PC-3 (cell line): ENCODE measurements at regions not wholly inside any gene's neighbourhood (a gene's known extent, or its start where the extent isn't known, plus 50 kb on each side); places are given as distances from the start of the nearest gene placed in this dataset.

Experiments
- ATAC-seq: fragments of 200-7000 bp; cut with Tn5 transposase; 2 replicates; pipeline ENCODE4 v1.9.1; 2020; ENCODE audit warnings: mild to moderate bottlenecking, moderate library complexity
- BruUV-seq: library from RNA; stranded (reverse); fragments of 400-500 nt; replicated peaks from 2 replicates; lab custom pipeline; 2021; lab: Mats Ljungman, UMichigan
- CTCF ChIA-PET: fragments of 300-600 bp; sonication (Branson Sonifier 250); formaldehyde crosslinking; loops from one replicate; lab custom pipeline; 2022; ENCODE audit warnings: antibody characterized with exemption; lab: Charles Lee
- POLR2A ChIA-PET: fragments of 300-600 bp; sonication (Branson Sonifier 250); formaldehyde crosslinking; loops from one replicate; lab custom pipeline; 2022; ENCODE audit warnings: antibody characterized with exemption; ENCODE audit not compliant: unreplicated experiment; lab: Charles Lee
- DNase-seq: peaks from one replicate; pipeline ENCODE4 v3.0.0-alpha.2; 2015
- H2AFZ ChIP-seq: fragments of 300-600 bp; sonication (generic); 2 replicates; pipeline ENCODE4 v1.6.0; 2016; ENCODE audit warnings: antibody characterized with exemption, low read length
- H3F3A ChIP-seq: fragments of 300-600 bp; sonication (generic); one replicate; pipeline ENCODE4 v1.6.0; 2017; ENCODE audit warnings: antibody characterized with exemption, low read length, control low read depth, mild to moderate bottlenecking; ENCODE audit not compliant: unreplicated experiment
- H3K27ac ChIP-seq: fragments of 300-600 bp; sonication (generic); 2 replicates; pipeline ENCODE4 v1.5.1; 2016; ENCODE audit warnings: mild to moderate bottlenecking, low read length
- H3K27me3 ChIP-seq: fragments of 300-600 bp; sonication (generic); 2 replicates; pipeline ENCODE4 v1.6.1; 2016; ENCODE audit warnings: low read length, mixed read lengths
- H3K36me3 ChIP-seq: fragments of 300-600 bp; sonication (generic); 2 replicates; pipeline ENCODE4 v1.6.1; 2016; ENCODE audit warnings: low read depth, mixed run types, low read length, mixed read lengths
- H3K4me1 ChIP-seq: fragments of 300-600 bp; sonication (generic); 2 replicates; pipeline ENCODE4 v1.5.1; 2016; ENCODE audit warnings: low read length; ENCODE audit not compliant: insufficient read depth
- H3K4me2 ChIP-seq: fragments of 300-600 bp; sonication (generic); 2 replicates; pipeline ENCODE4 v1.6.0; 2016; ENCODE audit warnings: low read length
- H3K4me3 ChIP-seq: fragments of 300-600 bp; sonication (generic); 2 replicates; pipeline ENCODE4 v1.5.1; 2016; ENCODE audit warnings: mild to moderate bottlenecking, low read length, mixed read lengths
- H3K79me2 ChIP-seq: fragments of 300-600 bp; sonication (generic); 2 replicates; pipeline ENCODE4 v1.6.1; 2017; ENCODE audit warnings: low read length, mixed read lengths
- H3K9ac ChIP-seq: fragments of 300-600 bp; sonication (generic); 2 replicates; pipeline ENCODE4 v1.6.0; 2016; ENCODE audit warnings: mild to moderate bottlenecking, low read length
- H3K9me2 ChIP-seq: fragments of 300-600 bp; sonication (generic); replicated peaks from 2 replicates; pipeline ENCODE4 v1.6.1; 2016; ENCODE audit warnings: mixed run types, low read length, mixed read lengths
- H3K9me3 ChIP-seq: fragments of 300-600 bp; sonication (generic); 2 replicates; pipeline ENCODE4 v1.6.1; 2016; ENCODE audit warnings: low read length, mixed read lengths
- H4K20me1 ChIP-seq: fragments of 300-600 bp; sonication (generic); 2 replicates; pipeline ENCODE4 v1.6.1; 2016; ENCODE audit warnings: low read length, mixed read lengths
- EZH2 ChIP-seq: fragments of 300-600 bp; sonication (generic); IDR thresholded peaks from one replicate; pipeline ENCODE4 v1.6.1; 2017; ENCODE audit warnings: antibody characterized with exemption, mild to moderate bottlenecking, low read length; ENCODE audit not compliant: unreplicated experiment
- EZH2phosphoT487 ChIP-seq: fragments of 300-600 bp; sonication (generic); IDR thresholded peaks from 2 replicates; pipeline ENCODE4 v1.6.1; 2018; ENCODE audit warnings: mild to moderate bottlenecking, antibody characterized with exemption, low read length, borderline replicate concordance
- intact Hi-C: fragments of 100-400 bp; cut with micrococcal nuclease; formaldehyde crosslinking; loops from 2 replicates; pipeline ENCODE4 v1.9.0; 2023
- TF ChIP-seq, protein P1 (sequence below): fragments of 300-600 bp; sonication (generic); conservative IDR thresholded peaks from 2 replicates; pipeline ENCODE4 v1.5.1; 2017; ENCODE audit warnings: antibody characterized with exemption, low read depth, mild to moderate bottlenecking, low read length

DNA sequence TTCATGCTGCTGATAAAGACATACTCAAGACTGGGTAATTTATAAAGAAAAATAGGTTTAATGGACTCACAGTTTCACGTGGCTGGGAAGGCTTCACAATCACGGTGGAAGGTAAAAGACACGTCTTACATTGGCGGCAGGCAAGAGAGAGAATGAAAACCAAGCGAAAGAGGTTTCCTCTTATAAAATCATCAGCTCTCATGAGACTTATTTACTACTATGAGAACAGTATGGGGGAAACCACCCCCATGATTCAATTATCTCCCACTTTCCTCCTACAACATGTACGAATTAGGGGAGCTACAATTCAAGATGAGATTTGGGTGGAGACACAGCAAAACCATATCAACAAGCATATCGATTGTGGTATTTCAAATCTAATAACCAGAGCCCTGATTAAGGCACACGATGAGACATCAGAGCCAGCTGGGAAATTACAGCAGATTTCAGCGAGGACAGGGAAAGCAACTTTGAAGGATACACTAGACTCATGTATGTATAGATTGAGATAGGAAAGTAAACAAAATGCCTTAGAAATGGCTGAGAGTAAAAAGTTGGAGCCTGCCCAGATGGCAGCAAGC, 129.8 kb upstream of the GJE1 start:
- Histone ChIP-seq H3K9me3 (no peaks in the 10 kb centered on the region), H2AFZ (no peak overlapping the region), H3K4me1 (no peaks in the 10 kb centered on the region), H3K27me3 (no peaks in the 10 kb centered on the region), H3K27ac (no peak overlapping the region), H3K9me2 (no peaks in the 10 kb centered on the region), H3F3A (no peaks in the 10 kb centered on the region), H3K79me2 (no peaks in the 10 kb centered on the region), H3K4me3 (no peak overlapping the region), H3K4me2 (no peak overlapping the region), H3K9ac (no peak overlapping the region), H3K36me3 (no peaks in the 10 kb centered on the region), H4K20me1 (no peaks in the 10 kb centered on the region)
- TF ChIP-seq EZH2 (no peak), EZH2phosphoT487 (no peak)
- TF ChIP-seq, protein P1, sequence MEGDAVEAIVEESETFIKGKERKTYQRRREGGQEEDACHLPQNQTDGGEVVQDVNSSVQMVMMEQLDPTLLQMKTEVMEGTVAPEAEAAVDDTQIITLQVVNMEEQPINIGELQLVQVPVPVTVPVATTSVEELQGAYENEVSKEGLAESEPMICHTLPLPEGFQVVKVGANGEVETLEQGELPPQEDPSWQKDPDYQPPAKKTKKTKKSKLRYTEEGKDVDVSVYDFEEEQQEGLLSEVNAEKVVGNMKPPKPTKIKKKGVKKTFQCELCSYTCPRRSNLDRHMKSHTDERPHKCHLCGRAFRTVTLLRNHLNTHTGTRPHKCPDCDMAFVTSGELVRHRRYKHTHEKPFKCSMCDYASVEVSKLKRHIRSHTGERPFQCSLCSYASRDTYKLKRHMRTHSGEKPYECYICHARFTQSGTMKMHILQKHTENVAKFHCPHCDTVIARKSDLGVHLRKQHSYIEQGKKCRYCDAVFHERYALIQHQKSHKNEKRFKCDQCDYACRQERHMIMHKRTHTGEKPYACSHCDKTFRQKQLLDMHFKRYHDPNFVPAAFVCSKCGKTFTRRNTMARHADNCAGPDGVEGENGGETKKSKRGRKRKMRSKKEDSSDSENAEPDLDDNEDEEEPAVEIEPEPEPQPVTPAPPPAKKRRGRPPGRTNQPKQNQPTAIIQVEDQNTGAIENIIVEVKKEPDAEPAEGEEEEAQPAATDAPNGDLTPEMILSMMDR: no peak
- DNase-seq (no peak), ATAC-seq (no peak)
- intact Hi-C loops: no loop called here
- BruUV-seq: no TSS peak
- ChIA-PET POLR2A (no interaction called here), CTCF (interaction anchor here (0.7 kb wide), 1 partner anchor 327 kb away, joined by 3 read pairs; no protein-coding TSS in a partner anchor)

DNA sequence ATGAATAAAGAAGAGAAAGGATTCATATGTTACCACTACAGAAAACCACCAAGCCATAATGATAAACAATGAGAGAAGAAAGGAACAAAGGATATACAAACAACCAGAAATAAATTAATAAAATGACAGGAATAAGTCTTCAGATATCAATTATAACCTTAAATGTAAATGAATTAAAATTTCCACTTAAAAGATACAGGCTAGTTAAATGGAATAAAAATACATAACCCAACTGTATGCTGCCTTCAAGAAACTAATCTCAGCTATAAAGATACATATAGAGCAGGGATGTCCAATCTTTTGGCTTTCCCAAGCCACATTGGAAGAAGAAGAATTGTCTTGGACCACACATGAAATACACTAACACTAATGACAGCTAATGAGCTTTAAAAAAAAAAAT, 135.9 kb upstream of the GJE1 start:
- intact Hi-C loops: no loop called here
- Histone ChIP-seq H3K36me3 (no peaks in the 10 kb centered on the region; the same call in 1 of the 2 replicates), H2AFZ (no peak overlapping the region), H3K27ac (no peak overlapping the region), H3K4me1 (no peaks in the 10 kb centered on the region), H3K4me2 (no peak overlapping the region), H3K79me2 (no peaks in the 10 kb centered on the region), H3K27me3 (no peaks in the 10 kb centered on the region), H3F3A (no peaks in the 10 kb centered on the region), H3K4me3 (no peak overlapping the region), H3K9me3 (peaks cover 8% of the 10 kb centered on the region; the same call in 1 of the 2 replicates), H3K9ac (no peak overlapping the region), H3K9me2 (no peaks in the 10 kb centered on the region), H4K20me1 (no peaks in the 10 kb centered on the region)
- BruUV-seq: no TSS peak
- DNase-seq: no peak
- ChIA-PET CTCF (no interaction called here), POLR2A (no interaction called here)
- TF ChIP-seq EZH2 (no peak), EZH2phosphoT487 (no peak)
- TF ChIP-seq, protein P1: no peak
- no peak for ATAC-seq

DNA sequence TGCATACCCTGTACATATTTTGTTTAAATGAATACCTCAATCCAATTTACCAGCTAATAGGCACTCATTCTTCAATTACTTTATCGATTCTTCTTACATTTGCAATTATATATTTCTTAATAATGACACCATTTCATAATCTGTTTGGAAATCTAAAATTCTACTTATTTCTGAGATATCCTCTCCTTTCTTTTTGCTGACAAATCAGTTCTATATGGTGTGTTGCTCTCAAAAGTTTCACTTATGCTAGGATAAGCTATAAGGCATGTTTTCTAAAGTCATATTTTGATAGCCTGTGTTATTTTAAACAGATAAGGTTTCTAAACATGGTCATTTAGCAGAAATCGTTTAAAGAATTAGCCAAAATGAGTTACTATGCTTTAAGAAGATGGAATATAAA, 140.6 kb upstream of the GJE1 start:
- Histone ChIP-seq H3K9me2 (no peaks in the 10 kb centered on the region), H3K4me2 (no peak overlapping the region), H3K36me3 (no peaks in the 10 kb centered on the region; the same call in 1 of the 2 replicates), H4K20me1 (no peaks in the 10 kb centered on the region), H3K27ac (no peak overlapping the region), H3K4me1 (peaks cover 8% of the 10 kb centered on the region), H3K79me2 (no peaks in the 10 kb centered on the region), H3K4me3 (no peak overlapping the region), H3K9me3 (peaks cover 5% of the 10 kb centered on the region; the same call in 1 of the 2 replicates), H3K27me3 (no peaks in the 10 kb centered on the region), H2AFZ (no peak overlapping the region), H3K9ac (no peak overlapping the region), H3F3A (no peaks in the 10 kb centered on the region)
- ChIA-PET POLR2A (no interaction called here), CTCF (no interaction called here)
- TF ChIP-seq EZH2phosphoT487 (no peak), EZH2 (no peak)
- TF ChIP-seq, protein P1: no peak
- intact Hi-C loops: no loop called here
- BruUV-seq: no TSS peak
- no peak for DNase-seq
- no peak for ATAC-seq
